Heart left ventricle (tissue), 13 donors: ENCODE measurements at regions not wholly inside any gene's neighbourhood (a gene's known extent, or its start where the extent isn't known, plus 50 kb on each side); places are given as distances from the start of the nearest gene placed in this dataset.

Experiments used
- CTCF ChIP-seq, 12 donors: fragments of 200-600 bp; sonication (generic) in 4 of 12; IDR thresholded peaks; one replicate each; pipeline versions ENCODE4 v1.5.0 to v1.8.0; 2018 to 2022; ENCODE audit warnings: antibody characterized with exemption in 12 of 12, mild to moderate bottlenecking in 5 of 12
- POLR2A ChIP-seq, 2 donors: fragments of 450-650 bp; IDR thresholded peaks; one replicate each; pipeline ENCODE4 v1.6.1; 2017; ENCODE audit warnings: antibody characterized with exemption in 2 of 2, mild to moderate bottlenecking in 2 of 2, moderate library complexity in 2 of 2
- donor health status: ischemic (EF 13 %, LVEDD 7.1; RV severe dilation, severe dysfunction).
- donor health status: DM: no; HTN: yes; CAD: no.
- donor health status: DM: no; HTN: no; CAD: no.
- donor health status: ischemic (EF 25% LVEDD 6.9; RV normal size, moderate dysfunction).
- donor health status: ischemic (EF 25% LVEDD 5.7; RV mildly dilated, moderate dysfunction).
- donor health status: ischemic (EF 35%, LVEDD 5.7; RV mildly dilated, moderate dysfunction).
- donor health status: nonischemic (EF 11% LVEDD 7.7; RV severe dilation, severe dysfunction).
- donor health status: DM: yes; HTN: yes; CAD: no.
- donor health status: PGD.
- donor health status: ischemic (EF 29% LVEDD 5.4; RV normal size, mild dysfunction).
- donor health status: nonischemic (EF 23%, LVEDD 6.1; RV moderate dilation, normal function).

GRCh38 chrX:25191403-25191802, 175.6 kb upstream of the ARX start:
- TF ChIP-seq CTCF (IDR thresholded peaks at IDR 0.05) (no peak), POLR2A (IDR thresholded peaks at IDR 0.05) (no peak)
